SJSA1 (cell line): ENCODE measurements at regions not wholly inside any gene's neighbourhood (a gene's known extent, or its start where the extent isn't known, plus 50 kb on each side); places are given as distances from the start of the nearest gene placed in this dataset.

Experiments used
- DNase-seq, 2 experiments: peaks; one replicate each; pipeline ENCODE4 v3.0.0-alpha.2; 2015 to 2020; ENCODE audit warnings: low spot score in 2 of 2, low read depth in 1 of 2
- H3K27ac ChIP-seq: fragments of 250-450 bp; sonication (Bioruptor Pico); 2 replicates; pipeline ENCODE4 v1.5.1; 2020; ENCODE audit warnings: mild to moderate bottlenecking, moderate library complexity
- H3K27me3 ChIP-seq: fragments of 250-450 bp; sonication (Bioruptor Pico); replicated peaks from 2 replicates; pipeline ENCODE4 v1.5.1; 2020; ENCODE audit warnings: mild to moderate bottlenecking, moderate library complexity
- H3K36me3 ChIP-seq: fragments of 250-450 bp; sonication (Bioruptor Pico); 2 replicates; pipeline ENCODE4 v1.5.1; 2020; ENCODE audit warnings: mild to moderate bottlenecking
- H3K4me1 ChIP-seq: fragments of 250-450 bp; sonication (Bioruptor Pico); replicated peaks from 2 replicates; pipeline ENCODE4 v1.6.1; 2021; ENCODE audit warnings: mild to moderate bottlenecking
- H3K4me3 ChIP-seq: fragments of 250-450 bp; sonication (Bioruptor Pico); 2 replicates; pipeline ENCODE4 v1.5.1; 2020; ENCODE audit warnings: mild to moderate bottlenecking
- H3K9me3 ChIP-seq: fragments of 250-450 bp; sonication (Bioruptor Pico); replicated peaks from 2 replicates; pipeline ENCODE4 v1.5.1; 2020; ENCODE audit warnings: mild to moderate bottlenecking

DNA sequence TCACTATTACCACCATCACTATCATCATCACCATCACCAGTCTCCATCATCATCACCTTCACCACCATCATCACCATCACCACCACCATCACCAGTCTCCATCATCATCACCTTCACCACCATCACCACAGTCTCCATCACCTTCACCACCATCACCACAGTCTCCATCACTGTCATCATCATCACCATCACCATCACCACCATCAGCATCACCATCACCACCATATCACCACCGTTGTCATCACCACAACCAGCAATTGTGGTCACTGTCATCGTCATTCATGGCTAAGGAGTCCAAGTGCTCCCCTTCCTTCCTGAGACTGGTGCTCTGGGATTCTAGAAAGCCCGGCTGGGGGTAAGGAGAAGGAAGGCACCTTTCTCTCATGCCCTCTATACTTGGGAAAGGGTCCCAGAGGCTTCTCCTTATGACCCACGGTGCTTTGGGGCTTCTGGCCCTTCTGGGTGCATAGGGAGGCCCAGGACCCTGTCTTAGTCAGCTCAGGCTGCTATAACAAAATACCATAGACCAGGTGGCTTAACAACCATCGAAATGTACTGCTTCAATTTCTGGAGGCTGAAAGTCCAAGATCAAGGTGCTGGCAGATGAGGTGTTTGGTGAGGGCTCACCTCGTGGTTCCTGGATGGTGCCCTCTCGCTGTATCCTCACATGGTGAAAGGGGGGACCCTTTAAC, 93.4 kb upstream of the GSE1 start:
- H3K36me3 ChIP-seq, result no peaks in the 10 kb centered on the region
- no peak for DNase-seq
- no peak overlapping the region for H3K4me3 ChIP-seq
- H3K9me3 ChIP-seq, result no peaks in the 10 kb centered on the region
- peaks cover 14% of the 10 kb centered on the region for H3K4me1 ChIP-seq
- H3K27ac ChIP-seq, result no peak overlapping the region
- no peaks in the 10 kb centered on the region for H3K27me3 ChIP-seq

DNA sequence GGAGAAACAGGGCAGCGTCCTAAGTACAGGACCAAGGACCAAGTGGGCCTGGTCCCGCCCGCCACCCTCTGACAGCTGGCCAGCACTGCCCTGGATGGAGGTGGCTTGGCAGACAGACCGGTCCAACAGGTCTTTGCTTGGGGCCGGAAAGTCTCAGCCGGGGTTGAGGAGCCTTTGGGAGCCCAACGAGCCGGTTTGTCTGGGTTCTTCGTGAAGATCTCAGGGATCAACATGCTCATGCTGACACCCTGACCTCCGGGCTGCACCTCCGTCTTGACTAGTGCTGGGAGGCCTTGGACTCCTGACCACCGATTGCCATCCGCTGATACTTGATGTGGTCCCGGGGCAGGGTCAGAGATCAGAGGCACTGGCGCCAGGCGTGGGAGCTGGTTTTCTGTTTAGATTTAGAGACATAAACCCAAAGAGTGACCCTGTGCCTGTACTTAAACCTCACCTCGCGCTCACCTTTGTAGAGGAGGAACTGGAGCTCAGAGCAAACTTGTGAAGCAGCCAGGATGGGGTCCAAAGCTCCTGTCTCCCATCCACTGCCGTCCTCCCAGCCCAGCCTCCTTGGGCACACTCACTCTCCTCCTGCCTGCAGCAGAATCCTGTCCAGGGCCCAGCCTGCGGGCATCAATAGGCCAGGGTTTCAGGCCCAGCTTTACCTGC, 92.1 kb upstream of the GSE1 start:
- H3K9me3 ChIP-seq, result no peaks in the 10 kb centered on the region
- DNase-seq, result no peak
- no peak overlapping the region for H3K27ac ChIP-seq
- no peaks in the 10 kb centered on the region for H3K27me3 ChIP-seq
- no peak overlapping the region for H3K4me3 ChIP-seq
- no peaks in the 10 kb centered on the region for H3K36me3 ChIP-seq
- peaks cover under 1% of the 10 kb centered on the region for H3K4me1 ChIP-seq

DNA sequence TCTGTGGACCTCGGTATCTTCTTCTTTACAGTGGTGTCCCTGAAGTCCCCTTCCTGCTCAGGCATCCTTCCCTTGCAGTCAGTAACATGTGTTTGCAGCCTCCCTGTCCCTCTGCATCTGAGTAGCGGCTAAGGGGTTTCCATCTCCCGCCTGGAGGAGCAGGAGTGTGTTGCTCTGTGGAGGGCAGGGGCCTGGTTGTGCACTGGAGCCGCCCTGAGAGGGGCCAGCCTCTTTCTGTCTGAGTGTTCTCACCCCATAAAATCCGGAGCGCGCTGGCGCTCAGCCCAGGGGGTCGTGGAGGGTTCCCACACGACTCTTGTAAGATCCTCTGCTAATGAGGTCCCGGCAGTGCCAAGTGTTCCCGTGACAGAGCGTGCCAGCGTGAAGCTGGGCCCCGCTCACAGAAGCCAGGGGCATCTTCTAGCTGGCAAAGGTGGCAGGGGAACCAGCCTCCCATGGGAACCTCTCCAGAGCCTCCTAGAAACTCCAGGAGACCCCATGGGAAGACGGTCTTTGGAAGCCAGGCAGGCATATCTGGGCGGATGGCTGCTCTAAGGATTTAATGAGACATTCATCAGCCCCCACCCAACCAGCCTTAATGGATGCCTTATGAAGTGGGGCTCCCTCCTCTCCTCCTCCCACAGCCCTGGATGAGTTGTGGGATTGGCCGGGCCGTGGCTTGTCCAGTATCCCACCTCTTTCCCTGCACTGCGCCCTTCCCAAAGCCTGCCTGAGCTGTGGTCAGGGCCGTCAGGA, 91.4 kb upstream of the GSE1 start:
- no peaks in the 10 kb centered on the region for H3K36me3 ChIP-seq
- no peak overlapping the region for H3K4me3 ChIP-seq
- no peaks in the 10 kb centered on the region for H3K9me3 ChIP-seq
- no peaks in the 10 kb centered on the region for H3K4me1 ChIP-seq
- H3K27me3 ChIP-seq, result no peaks in the 10 kb centered on the region
- no peak for DNase-seq
- H3K27ac ChIP-seq, result no peak overlapping the region

DNA sequence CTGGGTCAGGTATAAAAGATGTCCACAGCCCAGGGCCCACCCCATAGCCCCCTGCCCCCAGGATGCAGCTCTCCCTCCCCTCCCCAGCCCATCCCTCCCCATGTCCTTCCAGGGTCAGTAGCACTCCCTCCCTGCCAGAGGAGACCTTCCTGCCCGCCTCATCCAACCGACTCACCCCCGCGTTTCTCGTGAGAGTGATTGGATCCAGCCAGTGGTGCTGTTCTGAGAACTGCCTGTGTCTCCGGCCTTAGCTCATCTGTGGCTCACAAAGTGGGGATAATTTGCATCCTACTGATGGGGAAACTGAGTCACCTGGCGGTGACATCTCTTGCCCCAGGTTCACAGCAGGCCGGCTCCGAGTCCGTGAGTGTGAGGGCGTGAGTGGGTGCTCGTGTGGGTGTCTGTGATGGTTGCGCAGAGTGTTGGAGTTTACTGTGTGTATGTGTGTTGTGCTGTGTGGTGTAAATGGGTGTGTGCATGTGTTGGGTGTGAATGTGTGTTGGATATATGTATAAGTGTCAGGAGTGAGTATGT, 90.7 kb upstream of the GSE1 start:
- Histone ChIP-seq H3K27me3 (no peaks in the 10 kb centered on the region), H3K4me1 (no peaks in the 10 kb centered on the region), H3K27ac (no peak overlapping the region), H3K36me3 (no peaks in the 10 kb centered on the region), H3K9me3 (no peaks in the 10 kb centered on the region), H3K4me3 (no peak overlapping the region)
- DNase-seq, result no peak

DNA sequence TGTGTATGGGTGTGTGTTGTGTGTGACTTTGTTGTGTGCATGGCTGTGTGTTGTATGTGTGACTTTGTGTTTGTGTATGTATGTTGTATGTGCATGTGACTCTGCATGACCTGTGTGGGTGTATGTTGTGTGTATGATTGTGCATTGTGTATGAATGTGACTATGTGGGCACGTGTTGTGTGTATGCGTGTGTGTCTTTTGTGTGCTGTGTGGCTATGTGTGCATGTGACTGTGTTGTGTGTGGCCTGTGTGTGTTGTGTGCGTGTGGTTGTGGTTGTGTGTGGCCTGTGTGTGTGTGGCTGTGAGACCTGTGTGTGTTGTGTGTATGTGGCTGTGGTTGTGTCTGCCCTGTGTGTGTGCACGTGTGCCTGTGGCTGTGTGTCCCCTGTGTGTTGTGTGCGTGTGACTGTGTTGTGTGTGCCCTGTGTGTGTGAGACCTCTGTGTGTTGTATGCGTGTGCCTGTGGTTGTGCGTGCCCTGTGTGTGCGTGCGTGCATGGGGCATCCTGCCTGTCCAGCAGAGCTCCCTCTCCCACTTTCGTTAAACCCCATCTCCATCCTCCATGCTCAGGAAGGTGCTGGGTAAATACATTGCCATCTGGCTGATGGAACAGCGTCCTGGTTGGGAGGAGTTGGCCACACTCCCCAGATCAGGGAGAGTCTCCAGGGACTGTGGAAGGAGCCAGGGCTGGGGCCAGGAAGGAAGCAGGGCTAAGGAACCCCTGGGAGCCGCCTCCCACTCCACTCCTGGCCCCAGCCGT, 90.1 kb upstream of the GSE1 start:
- Histone ChIP-seq H3K9me3 (no peaks in the 10 kb centered on the region), H3K4me3 (no peak overlapping the region), H3K36me3 (no peaks in the 10 kb centered on the region), H3K27me3 (no peaks in the 10 kb centered on the region), H3K27ac (no peak overlapping the region), H3K4me1 (no peaks in the 10 kb centered on the region)
- no peak for DNase-seq

DNA sequence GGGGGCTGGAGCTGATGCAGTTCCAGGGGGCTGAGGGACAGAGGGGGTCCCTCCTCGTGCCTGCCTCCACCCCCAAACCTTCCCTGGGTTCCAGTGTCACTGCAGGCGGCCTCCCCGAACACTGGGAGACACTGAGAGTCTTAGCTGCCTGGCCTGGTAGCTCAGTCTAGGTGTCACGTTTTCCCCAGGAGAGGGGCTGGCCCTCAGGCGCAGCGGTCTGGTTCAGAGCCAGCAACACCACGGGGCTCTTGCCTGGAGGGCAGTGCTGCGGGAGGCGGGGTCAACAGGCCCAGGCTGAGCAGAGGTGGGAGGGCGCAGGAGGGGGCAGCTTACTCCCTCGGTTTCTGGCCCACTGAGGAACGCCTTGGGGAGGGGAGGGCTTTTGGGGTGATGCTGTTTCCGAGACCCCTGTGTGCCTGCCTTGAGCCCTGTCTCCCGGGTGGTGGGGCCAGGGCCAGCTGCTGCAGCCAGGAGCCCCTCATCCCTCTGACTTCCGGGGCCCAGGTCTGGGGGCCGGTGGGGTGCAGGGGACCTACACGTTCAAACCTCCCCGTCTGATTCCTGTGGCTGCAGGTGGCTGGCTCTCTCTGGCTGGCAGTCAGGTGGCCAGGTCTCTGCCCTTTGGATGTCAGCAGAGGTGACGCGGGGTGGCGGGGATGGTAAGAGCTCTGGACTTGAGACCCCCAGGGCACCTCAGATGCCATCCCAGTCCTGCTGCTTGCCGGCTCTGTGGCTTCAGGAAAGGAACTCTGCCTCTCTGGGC, 89.3 kb upstream of the GSE1 start:
- DNase-seq, result no peak

DNA sequence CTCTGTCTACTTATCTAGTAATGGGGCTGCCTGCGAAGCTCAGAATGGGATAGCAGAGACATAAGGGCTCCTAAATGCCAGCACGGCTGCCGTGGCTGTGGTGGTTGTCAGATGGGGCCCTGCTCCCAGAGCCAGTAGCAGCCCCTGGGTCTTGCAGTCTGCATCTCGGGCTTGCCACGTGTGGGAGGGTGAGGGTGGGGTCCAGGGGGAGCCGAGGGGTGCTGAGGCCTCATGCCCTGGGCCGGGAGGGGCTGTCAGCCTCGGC, 88.8 kb upstream of the GSE1 start:
- Histone ChIP-seq H3K4me1 (no peaks in the 10 kb centered on the region), H3K36me3 (no peaks in the 10 kb centered on the region), H3K27me3 (no peaks in the 10 kb centered on the region), H3K27ac (no peak overlapping the region), H3K4me3 (no peak overlapping the region), H3K9me3 (no peaks in the 10 kb centered on the region)
- no peak for DNase-seq

More for the DNA sequence above, 89.3 kb upstream of the GSE1 start:
- Histone ChIP-seq H3K27ac (no peak overlapping the region), H3K4me3 (no peak overlapping the region), H3K4me1 (no peaks in the 10 kb centered on the region), H3K27me3 (no peaks in the 10 kb centered on the region), H3K36me3 (no peaks in the 10 kb centered on the region), H3K9me3 (no peaks in the 10 kb centered on the region)

DNA sequence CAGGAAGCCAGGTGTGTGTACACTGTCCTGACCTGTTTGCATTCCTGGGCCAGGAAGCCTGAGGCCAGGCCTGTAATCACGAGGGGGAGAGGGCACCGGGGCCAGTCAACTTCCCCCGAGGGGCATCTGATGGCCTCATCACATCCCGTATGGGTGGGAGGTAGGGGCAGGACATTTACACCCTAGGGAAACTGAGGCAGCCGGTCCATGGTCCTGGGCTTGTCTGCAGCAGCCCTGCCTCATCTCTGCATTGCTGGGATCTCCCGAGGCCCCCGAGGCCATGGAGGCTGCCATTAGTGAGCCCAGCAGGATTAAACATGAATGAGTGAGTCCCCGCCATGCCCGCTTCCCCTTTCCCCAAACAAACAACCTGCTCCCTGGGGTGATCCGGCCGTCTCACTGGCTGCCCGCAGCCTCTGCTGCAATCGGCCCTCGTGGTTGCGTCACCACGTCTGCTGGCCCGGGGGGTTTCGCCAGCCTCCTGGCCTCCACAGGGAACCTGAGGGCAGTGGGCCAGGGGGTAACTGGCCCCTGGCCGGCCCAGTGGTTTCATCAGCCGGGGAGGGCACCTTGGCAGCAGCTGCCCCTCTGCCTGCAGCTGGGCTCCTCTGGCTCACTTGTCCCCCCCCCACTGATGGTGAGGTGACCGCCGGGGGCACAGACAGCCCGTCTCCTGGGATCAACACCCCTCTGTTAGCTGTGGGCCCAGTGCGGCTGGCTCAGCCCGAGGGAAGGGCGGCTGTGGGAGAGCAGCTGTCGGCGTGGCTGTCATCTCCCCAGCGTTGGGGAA, 88.3 kb upstream of the GSE1 start:
- Histone ChIP-seq H3K4me3 (no peak overlapping the region), H3K27me3 (no peaks in the 10 kb centered on the region), H3K4me1 (no peaks in the 10 kb centered on the region), H3K36me3 (no peaks in the 10 kb centered on the region), H3K9me3 (no peaks in the 10 kb centered on the region), H3K27ac (no peak overlapping the region)
- no peak for DNase-seq

DNA sequence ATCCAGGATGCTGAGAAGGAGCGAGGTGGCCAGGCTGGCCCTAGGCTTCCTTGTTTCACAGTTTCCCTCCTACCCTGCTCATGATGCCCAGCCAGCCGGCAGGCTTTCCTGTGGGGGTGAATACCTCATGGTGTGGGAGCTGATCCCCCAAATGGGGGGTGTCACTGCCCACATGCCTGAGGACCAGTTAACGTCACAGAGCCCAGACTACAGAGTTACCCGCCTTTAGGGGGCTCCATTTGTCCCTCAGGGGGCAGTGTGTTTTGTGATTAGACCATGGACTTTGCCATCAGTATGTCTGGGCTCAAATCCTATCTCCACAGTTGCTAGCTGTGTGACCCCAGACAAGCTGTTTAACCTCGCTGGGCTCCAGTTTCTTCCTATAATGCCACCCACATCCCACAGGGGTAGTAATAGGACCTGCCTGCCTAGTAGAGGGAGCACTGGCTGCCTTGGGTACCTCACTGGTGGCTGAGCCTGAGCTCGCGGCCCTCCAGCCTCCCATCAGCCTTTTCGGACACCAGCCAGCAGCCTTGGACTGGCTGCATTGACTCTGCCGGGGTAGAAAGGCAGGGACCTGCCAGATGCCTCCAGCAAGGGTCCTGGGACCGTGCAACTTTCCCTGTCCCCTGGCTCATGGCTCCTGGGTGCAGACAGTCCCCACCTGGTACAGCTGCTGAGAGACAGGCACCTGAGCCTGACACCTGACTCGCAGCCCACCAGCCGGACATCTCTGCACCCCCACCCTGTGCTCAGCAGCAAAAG, 87.5 kb upstream of the GSE1 start:
- Histone ChIP-seq H3K4me1 (no peaks in the 10 kb centered on the region), H3K27ac (no peak overlapping the region)
- DNase-seq, result no peak

DNA sequence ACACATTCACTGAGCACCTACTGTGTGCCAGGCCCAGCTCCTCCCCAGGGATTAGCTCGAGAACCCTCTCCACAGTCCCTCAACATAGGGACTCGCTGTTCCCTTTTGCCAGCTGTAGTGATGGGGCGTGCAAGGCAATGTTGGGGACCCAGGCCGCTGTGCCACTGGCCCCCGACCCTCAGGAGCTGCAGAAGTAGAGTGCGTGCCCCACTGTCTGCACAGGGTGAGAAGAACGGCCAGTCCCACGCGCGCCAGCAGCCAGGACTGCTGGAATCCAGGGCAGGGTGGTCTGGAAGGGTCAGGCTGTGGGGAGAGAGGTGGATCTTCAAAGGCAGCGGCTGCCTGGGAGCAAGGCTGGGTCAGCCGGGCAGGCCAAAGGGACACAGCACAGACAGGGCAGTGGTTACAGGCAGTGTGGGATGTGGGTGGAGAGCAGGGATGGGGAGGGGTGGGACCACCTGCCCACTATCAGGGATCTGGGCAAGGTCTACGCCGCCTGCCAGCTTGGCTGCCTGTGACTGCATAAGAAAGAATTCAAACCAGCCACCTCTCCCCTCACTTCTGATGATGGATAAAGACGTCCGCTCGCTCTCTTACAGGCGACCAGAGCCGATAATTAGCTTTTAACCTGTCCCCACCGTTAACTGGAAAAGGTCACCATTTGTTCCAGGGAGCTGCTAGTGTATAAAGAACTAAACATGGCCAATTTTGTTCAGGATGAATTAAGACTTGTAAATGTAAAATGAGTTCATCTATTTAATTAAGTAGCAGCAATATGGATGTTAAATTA, 86.7 kb upstream of the GSE1 start:
- Histone ChIP-seq H3K27ac (no peak overlapping the region), H3K4me1 (no peaks in the 10 kb centered on the region), H3K27me3 (no peaks in the 10 kb centered on the region), H3K4me3 (no peak overlapping the region), H3K9me3 (no peaks in the 10 kb centered on the region), H3K36me3 (no peaks in the 10 kb centered on the region)
- no peak for DNase-seq

More for the DNA sequence above, 87.5 kb upstream of the GSE1 start:
- Histone ChIP-seq H3K36me3 (no peaks in the 10 kb centered on the region), H3K4me3 (no peak overlapping the region), H3K9me3 (no peaks in the 10 kb centered on the region), H3K27me3 (no peaks in the 10 kb centered on the region)

DNA sequence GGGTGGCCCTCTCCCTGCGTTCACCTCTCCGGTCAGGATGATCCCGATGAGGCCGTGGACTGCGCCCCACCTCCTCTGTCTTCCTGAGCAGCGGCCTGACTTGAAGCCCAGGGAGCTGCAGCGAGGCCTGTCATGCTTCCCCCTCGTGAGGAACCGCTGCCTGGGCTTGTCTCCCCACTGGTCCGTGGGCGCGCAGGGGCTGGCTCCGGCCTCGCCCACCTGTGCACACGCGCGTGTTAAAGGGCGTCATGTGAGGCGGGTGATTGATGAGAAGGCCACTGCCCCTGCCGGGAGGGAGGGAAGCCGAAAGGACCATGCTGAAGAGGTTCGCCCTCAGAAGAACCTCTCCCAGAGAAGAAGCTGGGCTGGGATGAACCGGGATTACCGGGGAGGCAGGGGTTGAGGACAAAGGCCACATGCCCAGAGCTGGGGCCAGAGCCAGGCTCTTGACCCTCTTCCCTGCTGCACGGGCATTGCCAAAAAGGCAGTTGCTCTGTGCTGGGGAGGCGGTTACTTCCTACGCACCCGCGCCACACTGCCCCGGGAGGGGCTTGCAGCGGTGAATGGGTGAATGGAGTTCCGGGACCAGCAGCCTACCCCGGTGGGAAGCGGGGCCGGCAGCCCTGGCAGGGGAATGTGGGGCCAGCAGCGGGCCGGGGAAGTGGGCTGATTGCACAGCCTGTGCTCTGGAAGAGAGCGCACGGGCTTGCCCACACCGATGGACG, 85.9 kb upstream of the GSE1 start:
- H3K27ac ChIP-seq, result no peak overlapping the region
- no peaks in the 10 kb centered on the region for H3K9me3 ChIP-seq
- H3K36me3 ChIP-seq, result no peaks in the 10 kb centered on the region
- no peak for DNase-seq
- no peaks in the 10 kb centered on the region for H3K4me1 ChIP-seq
- no peaks in the 10 kb centered on the region for H3K27me3 ChIP-seq
- no peak overlapping the region for H3K4me3 ChIP-seq
